Activated effector memory CD4-positive, alpha-beta T cell treated with anti-CD3 and anti-CD28 coated beads, Interleukin-2, amount 50 U/mL, for 16 hours (primary cell): ENCODE measurements at regions not wholly inside any gene's neighbourhood (a gene's known extent, or its start where the extent isn't known, plus 50 kb on each side); places are given as distances from the start of the nearest gene placed in this dataset.
"Not testable (repeated sequence)": the region's sequence is repeated elsewhere in the genome, so short reads cannot be mapped to it uniquely, and the experiment has no call there.

ENCODE experiments used
- DNase-seq: peaks from one replicate; pipeline ENCODE4 v3.0.0-alpha.2; 2020

- DNase-seq: no peak
Measured at GRCh38 chr13:68927387-68928026, 1180.1 kb upstream of the ATXN8OS start.

- no peak for DNase-seq
Measured at GRCh38 chr13:68923995-68924394, 1183.6 kb upstream of the ATXN8OS start.

DNA sequence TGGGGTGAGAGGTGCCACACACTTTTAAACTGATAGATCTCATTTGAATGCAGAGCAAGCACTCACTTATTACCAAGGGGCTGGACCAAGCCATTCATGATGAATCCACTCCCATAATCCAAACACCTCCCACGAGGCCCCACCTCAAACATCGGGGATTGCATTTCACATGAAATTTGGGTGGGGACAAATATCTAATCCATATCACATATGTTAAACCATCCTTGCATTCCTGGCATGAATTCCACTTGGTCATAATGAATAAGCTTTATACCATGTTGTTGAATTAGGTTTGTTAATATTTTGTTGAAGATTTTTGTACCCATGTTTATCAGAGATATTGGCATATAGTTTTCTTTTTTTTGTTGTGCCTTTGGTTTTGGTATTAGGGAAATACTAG is 1198.7 kb upstream of the ATXN8OS start:
- no peak for DNase-seq

GRCh38 chr13:68905186-68905585 is 1202.4 kb upstream of the ATXN8OS start:
- DNase-seq: no peak

DNA sequence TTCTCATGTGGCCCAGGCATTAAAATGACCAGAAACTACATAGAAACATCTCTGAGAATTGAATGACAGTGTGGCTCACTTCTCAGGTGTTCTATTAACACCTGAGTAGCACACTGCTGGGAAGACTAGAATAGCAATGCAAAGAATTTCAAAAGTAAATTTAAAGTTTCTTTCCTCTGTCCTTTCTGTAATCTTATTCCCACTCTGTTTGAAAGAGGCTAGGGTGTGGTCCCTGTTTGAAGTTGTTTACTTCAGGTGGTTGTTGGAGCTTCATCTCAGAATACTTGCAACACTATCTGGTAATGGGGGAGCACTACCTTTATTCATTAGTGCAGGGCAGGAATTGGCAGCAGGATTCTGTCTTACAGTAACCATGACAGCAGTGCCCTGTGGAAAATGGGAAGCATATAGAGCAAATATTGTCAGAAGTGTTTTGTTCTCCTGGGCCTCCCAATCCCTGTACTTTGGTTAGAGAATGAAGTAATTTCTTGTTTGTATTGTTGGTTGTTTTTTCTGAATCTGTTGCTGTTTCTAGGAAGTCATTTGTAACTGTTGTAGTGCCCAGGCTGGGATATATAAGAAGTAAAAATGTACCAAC is 1210.2 kb upstream of the ATXN8OS start:
- no peak for DNase-seq

DNA sequence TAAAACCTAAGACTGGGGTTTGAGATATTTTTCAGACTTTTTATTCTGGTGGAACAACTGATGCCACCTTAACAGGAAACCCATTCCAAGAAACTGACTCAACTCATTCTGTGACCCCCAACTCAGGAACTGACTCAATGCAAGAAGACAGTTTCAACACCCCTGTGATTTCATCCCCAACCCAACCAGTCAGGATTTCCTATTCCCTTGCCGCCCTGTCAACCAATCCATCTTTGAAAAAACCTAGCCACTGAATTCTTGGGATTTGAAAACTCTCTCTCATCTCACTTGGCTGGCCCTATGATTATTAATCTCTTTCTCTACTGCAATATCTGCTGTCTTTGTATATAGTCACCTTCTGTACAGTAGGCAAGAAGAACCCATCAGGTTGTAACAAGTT is 1211.9 kb upstream of the ATXN8OS start:
- DNase-seq: no peak

DNA sequence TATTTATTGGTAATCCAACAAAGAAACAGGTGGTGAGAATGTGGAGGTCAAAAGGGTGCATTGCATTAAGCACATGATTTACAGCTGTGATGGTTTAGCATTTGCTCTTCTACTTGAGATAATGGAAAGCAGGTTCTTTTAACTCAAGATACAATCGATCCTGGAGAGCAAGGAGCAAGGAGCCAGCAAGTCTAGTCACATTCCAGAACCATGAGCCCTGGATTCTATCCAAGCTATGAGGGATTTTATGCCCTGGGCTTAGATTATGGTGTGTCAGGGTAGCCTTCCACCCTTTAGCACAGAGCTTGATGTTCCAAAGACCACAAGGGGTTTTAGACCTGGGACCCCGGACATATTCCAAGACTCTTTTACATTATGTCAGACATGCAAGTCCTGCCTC is 1213.9 kb upstream of the ATXN8OS start:
- not testable (repeated sequence) for DNase-seq

DNA sequence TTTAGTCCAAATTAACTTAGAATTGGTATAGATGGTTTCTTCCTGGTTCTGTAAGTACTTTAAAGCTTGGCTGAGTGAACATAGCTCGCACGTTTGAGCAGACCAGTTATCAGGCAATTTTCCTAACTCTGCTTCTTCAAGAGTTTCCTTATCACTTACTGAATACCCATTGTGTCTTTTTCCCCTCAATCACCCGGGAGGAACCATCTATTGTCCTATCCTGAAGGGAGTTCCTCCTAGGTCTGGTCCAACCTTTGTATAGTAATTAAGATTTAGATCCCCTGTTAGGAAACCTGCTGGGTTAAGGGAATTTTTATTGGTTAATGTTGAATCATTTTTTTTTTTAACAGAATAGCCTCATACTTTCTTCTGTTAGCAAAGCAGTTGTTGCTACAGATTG is 1215.0 kb upstream of the ATXN8OS start:
- not testable (repeated sequence) for DNase-seq

GRCh38 chr13:68890101-68890500 is 1217.5 kb upstream of the ATXN8OS start:
- not testable (repeated sequence) for DNase-seq

DNA sequence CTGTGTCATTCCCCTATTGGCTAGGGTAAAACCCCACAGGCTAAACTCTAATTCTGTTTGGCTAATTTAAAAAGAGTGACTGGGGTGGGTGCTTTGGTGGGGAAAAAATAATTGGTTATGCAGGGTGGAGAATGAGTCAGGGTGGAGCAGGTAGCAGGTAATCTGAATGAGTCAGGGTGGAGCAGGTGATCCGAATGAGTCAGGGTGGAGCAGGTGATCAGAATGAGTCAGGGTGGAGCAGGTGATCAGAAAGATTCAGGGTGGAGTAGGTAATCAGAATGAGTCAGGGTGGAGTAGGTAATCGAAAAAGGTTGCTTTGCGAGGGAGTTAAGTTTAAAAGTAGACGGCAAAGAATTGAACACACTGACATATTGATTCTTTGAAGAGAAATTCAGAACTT is 1218.8 kb upstream of the ATXN8OS start:
- no peak for DNase-seq

DNA sequence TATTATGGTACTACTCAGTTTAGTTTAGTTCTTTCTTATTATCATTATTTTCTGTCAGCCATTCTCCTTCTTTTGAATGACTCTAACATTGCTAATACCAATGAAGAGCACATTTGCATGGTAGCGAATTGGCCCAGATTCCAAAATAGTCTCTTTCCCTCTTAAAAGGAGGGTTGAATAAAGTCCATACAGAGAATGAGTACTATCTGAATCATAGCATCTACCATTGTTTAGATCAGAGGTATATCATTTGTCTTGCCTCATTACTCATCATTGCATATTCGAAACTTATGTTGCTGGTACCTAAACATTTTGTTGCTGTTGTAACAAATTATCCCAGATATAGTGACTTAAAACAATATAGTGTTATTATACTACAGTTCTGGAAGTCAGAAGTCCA is 1235.3 kb upstream of the ATXN8OS start:
- no peak for DNase-seq

- DNase-seq: no peak
Measured at GRCh38 chr13:68851026-68851425, 1256.6 kb upstream of the ATXN8OS start.

- DNase-seq: no peak
Measured at GRCh38 chr13:68850160-68850559, 1257.5 kb upstream of the ATXN8OS start.

DNA sequence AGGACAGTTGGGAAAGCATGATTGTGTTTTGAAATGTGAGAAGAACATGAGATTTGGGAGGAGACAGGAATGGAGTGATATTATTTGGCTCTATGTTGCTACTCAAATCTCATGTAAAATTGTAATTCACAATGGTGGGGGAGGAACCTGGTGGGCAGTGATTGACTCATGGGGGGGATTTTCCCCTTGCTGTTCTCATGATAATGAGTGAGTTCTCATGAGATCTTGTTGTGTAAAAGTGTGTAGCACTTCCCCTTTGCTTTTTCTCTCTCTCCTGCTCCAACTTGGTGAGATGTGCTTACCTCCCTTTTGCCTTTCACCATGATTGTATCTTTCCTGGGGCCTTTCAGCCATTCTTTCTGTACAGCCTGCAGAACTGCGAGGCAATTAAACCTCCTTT is 1261.0 kb upstream of the ATXN8OS start:
- no peak for DNase-seq

- no peak for DNase-seq
Measured at GRCh38 chr13:68834375-68834774, 1273.3 kb upstream of the ATXN8OS start.

DNA sequence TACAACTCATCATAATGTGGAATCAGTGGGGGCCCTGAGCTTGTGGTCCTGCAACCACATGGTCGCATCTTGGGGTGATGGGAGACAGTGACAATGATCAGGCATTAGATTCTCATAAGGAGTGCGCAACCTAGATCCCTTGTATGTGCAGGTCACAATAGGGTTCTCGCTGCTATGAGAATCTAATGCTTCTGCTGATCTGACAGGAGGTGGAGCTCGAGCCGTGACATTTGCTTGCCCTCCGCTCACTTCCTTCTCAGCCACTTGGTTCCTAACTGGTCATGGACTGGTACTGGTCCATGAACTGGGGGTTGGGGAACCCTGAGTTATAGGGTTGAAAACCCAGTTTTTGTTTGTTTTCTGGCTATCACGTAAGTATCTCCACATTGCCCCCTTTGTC is 1290.9 kb upstream of the ATXN8OS start:
- no peak for DNase-seq

DNA sequence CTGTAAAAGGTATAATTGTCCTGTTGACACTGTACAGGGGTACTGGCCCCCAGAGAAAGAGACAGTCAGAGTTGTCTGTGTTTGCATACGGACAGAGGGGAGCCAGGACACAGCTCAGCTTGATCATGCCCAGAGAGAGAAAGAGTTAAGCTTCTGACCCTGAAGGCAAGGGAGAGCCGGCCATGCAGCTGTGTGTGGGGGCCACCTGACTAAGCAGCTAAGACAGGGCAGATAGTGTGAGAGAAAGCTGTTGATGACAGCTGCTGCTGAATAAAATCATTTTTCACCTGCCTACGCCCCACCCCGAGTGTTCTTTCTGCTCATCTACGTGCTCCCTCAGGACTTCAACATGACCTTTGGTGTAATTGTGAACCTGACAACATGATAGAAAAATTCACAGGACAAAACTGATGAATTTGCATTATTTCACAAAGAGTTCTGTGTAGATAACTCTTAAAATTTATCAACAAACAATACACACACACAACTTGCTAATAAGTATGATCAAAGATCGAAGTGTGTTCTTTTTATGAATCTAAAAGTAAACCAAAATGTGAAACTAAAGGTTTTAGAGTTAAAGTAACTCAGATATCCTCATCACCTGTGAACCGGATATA is 1294.3 kb upstream of the ATXN8OS start:
- no peak for DNase-seq

- no peak for DNase-seq
Measured at GRCh38 chr13:68810660-68811059, 1297.0 kb upstream of the ATXN8OS start.

GRCh38 chr13:68808456-68808855 is 1299.2 kb upstream of the ATXN8OS start:
- DNase-seq: no peak

DNA sequence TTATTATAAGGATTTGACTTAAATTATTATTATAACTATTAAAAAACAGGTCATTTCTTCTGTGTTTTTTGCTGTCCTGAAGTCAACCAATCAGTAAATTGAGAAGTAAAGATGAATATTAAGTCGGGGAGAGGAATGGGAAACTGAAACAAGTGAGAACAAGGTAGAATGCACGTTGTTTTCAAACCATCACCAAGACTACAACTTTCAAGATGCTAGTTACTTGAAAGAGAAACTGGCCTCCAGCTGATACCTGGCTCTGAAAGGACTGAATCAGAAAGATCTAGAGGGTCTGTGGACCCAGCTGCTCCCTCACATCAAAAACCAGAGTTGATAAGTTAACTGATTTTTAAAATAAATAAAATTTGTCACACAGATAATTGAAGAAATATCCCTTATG is 1301.5 kb upstream of the ATXN8OS start:
- no peak for DNase-seq

- no peak for DNase-seq
Measured at GRCh38 chr13:68784275-68784674, 1323.4 kb upstream of the ATXN8OS start.

GRCh38 chr13:68759617-68760016 is 1348.0 kb upstream of the ATXN8OS start:
- DNase-seq: no peak

DNA sequence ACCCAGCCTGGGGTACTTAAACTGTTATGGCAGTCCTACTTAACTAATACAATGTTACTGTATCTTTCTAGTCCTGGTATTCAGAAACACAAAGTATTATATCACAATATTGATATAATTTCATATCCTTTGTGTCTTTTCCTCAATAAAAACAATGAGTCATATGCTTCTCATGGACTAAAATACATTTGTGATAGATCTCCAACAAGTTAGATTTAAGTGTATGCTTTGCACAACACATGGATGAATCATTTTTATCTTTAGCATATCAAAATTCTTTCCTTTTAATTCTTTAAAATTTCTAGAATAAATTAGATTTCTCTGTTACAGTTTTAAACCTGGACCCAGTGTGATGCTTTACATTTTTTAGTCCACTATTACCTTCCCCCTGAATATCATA is 1357.8 kb upstream of the ATXN8OS start:
- DNase-seq: no peak

DNA sequence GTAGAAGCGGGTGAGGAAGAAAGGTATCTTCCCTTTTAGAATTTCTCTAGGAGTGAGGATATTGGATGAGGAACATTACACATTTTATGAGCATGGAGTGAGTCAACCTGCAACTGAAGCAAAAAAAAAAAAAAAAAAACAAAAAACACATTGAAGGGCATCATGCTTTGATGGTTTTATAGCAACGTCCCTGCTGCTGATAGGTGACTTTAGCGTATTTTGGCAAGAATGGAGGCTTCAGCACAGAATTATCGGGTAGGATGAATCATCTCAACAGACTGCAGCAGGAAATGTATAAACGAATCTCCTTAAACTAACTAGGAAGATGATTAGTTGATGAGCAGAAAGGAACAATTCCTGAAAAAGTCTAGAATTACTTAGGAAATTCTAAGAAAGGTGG is 1359.6 kb upstream of the ATXN8OS start:
- DNase-seq: no peak

DNA sequence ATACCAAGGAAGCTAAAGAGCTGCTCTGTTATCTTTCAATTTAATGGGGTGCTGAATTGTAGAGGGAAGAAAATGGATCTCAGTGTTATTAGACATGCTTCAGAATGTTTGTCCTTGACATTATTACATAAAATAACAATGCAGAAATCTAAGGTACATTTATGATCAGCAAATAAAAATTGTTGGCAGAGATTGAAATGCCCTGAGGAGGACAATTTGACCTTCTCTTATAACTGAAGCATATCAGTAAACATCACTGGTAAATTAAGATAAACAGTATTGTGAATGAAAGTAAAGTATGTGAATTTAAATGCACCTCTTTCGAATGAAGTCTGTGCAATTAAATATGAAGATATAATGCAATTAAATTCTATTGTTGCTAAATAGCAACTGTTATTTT is 1362.1 kb upstream of the ATXN8OS start:
- DNase-seq: no peak
